ENCODE measurements at regions not wholly inside any gene's neighbourhood (a gene's known extent, or its start where the extent isn't known, plus 50 kb on each side); places are given as distances from the start of the nearest gene placed in this dataset.

DNA sequence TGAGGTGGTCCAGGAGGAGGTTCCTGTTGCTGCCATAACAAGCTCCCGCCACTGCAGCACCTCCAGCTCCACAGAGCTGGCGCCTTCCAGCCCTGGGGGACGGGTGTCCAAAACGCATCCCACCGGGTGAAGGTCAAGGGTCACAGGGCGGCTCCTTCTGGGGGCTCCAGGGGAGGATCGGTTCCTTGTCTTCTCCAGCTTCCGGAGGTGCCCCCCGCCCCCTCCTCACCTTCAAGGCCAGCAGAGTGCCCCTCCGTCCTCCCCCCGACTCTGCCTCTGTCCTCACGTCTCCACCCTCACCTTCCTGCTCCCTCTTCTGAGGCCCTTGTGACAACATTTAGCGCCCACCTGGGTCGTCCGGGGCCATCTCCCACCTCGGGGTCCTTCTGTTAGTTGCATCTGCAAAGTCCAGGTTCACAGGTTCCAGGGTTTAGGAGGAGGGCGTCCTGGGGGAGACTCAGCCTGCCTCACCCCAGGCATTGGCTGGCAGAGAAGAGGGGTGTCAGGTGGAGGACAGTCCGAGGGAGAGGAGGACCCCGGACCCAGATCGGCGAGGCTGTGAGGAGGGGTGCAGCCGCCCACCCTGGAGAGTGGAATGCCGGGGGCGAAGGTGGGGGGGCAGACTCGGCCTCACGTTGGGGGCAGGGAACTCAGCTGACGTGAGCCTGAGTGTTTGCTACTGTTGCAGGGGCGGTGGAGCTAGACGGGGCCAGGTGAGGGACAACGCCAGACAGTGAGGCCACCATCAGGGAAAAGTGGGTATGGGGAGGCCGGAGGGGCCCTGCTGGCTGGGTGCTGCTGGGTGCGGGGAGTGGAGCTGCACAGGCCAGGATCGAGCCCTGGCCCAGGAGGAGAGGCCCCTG, 205.5 kb upstream of the C14orf180 start:
- no peak for DNase-seq

DNA sequence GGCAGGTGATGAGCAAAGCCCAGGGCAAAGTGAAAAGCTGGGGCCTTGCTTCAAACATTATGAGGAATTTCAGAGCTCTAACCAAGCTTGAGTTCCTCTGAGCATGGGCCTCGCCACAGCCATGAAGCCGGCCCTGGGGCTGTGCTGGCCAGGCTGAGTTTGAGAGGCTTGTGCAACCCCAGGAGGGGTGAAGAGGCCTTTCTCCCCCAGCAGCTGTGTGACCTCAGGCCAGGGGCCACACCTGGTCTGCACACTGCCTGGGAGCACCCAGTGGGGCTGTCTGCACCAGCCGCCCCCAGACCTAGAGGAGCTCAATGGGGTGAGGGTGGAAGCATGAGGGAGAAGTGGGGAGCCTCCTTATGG, 204.9 kb upstream of the C14orf180 start:
- DNase-seq: no peak

DNA sequence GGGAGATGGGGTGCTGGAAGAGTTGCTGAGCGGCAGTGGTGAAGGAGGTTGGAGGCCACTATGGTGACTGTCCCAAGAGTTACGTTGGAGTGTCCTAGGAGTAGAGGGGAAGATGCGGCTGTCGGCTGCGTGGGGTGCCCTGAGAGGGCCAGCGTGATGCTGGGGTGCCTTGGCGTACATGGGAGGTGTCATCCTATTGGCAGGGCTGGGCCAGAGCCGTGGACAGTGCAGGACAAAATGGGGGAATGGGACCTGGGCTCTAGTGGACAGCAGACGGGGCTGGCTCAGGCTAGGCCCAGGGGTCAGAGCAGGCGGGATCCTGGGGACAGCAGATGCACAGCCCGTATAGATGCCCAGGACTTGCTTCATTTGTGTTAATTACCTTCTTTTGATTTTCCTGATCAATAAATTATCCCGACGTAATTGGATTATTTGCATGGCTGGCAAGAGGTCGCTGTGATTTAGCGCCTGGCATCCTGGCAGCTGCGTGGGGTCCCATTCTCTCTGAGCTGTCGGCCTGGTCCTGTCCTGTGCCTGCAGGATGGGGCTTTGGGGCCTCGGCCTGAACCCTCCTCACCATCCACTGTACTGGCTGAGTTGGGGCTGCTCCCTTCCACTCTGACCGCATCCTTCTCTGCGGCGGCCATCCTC, 203.9 kb upstream of the C14orf180 start:
- no peak for DNase-seq

DNA sequence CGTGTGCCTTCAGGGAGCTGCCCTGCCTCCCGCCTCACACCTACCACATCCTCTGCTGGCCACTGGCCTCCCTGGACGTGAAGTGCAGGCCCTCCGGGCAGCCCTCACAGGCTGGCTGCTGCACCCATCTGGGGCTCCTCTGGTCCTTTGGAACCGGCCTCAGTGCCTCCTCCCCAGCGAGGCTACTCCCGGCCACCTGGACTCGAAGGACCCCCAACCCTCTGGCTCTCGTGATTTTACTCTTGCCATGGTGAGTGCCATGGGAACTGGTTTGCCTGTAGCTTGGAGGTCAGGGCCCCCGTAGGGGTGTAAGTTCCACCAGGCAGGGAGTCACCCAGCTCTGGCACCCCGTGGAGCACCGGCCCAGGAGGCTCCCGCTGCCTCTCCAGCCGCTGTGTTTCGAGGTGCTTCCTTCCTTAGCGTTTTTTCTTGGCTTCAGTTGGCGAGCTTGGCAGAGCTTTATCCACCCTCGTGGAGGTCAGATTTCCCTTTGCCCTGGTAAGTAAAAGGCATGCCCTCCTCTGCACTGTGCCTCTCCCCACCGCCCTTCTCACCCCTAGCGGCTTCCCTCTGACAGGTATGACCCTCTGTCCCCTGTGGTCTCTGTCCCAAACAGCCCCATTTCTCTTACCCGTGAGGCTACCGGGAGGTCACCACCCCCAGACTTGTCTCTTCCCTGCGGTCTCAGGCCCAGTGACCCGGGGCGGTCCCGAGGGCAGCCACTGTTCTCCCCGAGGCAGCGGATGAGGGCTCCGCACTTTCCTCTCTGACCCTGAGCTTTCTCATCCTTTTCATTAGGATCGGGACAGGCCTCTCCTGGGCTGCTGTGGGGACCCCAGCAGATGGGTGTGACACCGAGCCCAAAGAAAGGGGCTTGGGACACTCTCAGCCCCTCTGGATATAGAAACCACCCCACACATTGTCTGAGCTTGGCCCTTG, 203.1 kb upstream of the C14orf180 start:
- DNase-seq: no peak

DNA sequence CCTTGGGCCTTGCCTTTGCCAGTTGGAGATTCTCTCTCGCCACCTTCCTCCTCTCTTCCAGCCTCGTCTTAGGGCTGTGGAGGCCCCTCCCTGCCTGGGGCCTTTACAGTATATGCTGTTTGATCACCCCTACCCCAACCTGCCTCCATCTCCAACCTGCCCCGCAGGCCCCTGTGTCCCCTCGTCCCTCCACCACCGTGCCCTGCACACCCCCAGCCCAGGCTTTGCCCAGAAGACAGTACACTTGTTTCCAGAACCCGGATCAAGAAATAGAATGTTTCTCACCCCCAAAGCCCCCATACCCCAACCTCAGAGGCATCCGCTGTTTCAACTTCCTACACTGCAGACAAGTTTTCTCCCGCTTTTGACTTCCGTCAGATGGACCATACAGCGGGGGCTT, 202.3 kb upstream of the C14orf180 start:
- DNase-seq: no peak

DNA sequence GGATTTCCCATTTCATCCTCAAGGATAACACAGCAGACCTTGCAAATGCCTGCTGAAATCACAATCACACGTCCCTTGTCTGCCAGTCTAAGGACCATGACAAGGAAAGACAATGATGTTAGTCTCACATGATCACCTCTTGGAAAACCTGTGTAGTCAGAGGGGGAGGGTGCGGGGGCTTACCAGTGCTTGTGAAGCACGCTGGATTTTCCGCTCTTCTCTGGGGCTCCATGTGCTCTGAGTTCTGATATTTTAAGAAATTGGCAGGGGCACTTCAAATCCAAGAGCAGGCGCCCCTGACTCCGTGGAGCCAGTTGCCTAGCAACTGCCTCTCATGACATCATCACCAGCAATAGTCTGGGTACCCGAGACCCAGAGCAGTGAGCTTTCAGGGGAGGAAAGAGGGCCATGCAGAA, 200.9 kb upstream of the C14orf180 start:
- no peak for DNase-seq

DNA sequence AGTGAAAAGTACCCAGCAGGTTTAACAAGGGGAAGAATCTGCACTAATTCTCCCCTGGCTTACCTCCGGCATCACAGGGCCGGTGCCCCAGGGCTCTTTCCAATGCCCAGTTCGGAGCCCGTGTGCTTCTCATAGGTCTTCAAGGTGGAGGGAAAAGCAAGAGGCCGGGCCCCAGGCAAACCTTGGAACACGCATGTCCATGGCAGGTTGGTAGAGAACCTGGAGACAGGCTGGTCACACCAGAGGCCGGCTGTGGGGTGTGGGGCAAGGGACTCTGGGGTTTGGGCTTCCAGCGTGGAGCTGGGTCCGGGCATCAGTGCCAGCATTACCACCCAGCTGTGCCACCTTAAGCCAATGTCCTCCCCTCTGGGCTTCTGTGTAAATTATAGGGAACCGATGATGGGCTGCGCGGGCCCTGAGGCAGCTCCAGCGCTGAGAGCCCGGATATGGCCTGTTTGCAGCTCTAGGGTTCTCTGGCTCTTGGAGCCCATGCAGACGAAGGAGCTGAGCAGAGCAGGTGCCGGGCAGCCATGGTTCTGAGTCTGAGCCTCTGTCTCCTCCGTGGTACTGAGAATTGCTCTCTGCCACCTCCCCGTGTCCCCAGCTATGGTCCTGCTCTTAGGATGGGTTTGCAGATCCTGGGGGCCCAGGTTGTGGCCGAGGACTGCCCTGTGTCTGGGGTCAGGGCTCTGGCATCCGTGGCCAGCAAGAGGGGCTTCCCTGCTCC, 197.0 kb upstream of the C14orf180 start:
- no peak for DNase-seq

DNA sequence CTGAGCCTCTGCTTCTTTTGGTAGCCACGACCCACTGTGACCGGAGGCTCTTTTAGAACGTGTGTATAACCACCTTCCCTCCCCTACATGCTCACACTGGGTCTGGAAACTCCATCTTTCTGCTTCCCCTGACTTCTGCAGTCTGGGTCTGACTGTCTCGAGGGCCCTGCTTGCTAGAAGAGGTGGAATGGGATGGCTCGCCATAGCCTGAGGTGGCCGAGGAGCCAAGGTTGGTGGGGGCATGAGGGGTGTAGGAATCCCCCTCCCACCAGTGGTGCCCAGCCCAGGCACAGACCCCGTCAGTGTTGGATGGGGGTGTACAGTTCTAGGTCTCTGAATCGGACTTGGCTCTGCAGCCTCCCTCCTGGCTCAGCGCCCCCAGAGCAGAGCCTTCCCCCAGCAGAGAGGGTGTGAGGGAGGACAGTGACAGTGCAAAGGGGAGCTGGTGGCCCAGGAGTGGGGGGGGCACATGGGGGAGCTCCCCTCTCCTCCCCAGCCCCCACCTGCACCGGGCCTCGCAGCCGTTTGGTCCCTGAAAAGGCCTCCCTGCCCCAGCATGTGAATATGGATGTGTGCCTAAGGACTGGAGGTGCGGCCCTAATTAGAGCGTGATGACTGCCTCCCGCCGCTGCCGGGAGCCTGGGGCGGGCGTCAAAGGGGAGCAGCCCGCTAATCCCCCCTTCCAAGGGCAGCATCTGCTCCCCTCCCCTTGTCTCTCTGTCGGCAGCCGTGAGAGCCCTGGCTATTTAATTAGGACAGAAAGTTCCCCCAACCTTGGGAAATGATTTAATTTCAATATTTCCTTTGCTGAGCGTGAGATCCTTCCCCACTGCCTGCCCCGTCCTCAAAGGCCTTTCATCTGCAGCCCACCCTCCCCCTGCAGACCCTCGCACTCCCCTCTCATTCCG, 196.2 kb upstream of the C14orf180 start:
- no peak for DNase-seq

DNA sequence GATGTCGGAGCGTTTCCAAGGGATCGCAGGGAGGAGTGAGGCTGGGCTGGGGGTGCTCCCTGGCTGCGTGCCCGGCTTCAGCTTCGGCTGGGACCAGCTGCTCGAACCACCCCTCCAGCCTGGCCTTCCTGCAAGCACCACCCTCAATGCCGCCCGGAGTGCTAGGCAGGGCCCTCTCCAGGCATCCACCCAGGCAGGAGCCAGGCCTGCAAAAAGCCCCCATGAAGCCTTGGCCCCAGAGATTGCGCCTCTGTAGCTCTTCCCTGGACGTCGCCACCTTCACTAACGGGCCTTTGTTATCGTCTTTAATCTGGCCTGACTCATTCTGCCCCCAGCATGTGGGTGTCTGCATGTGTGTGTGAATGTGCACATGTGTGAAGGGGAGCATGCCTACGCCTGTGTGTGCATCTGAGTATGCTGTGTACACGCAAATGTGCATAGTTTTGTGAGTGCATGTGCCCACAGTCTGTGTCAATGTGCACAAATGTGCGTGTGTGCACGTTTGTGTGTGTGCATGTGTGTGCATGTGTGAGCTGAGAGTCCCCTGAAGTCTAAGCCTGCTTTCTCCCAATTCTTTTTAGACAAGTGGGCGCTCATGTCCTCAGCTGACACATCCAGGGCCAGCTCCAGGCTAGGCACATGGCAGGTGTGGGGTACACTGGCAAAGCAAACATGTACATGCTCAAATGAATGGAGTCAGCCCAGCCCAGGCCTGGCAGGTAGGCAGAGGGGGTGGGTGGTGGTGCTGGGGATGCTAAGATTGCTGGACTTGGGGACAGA, 195.4 kb upstream of the C14orf180 start:
- no peak for DNase-seq

DNA sequence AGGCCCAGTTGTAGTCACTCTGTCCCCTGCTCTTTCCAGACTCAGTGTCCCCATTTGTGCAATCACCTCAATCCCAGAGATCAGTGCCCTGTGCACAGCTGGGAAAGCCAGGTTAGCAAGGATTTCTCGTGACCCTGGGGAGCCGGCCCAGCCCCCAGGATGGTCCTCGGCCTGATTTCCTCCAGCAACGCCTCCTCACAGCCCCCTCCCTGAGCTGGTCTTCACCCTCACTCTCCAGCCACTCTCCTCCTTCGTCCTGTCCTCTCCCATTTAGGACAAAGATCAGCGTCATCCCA, 194.8 kb upstream of the C14orf180 start:
- DNase-seq: no peak

DNA sequence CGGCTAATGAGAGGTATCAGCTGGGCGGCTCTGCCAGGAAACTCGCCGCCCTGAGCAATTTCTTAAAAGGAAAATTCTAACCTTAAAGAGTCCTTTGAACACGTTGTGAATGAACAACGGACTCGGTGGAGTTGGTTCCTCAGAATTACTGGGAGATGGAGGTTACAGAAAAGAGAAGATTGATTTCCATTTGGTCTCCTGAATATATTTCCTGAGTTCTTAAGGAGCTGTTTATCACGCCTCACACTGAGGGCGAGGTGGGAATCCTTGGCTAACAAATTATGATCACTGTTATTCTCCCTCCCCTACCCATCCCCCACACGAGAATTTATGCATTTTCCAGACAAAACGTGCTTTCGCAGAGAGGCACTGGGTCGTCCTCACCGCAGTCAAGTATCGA, 194.5 kb upstream of the C14orf180 start:
- DNase-seq: no peak

DNA sequence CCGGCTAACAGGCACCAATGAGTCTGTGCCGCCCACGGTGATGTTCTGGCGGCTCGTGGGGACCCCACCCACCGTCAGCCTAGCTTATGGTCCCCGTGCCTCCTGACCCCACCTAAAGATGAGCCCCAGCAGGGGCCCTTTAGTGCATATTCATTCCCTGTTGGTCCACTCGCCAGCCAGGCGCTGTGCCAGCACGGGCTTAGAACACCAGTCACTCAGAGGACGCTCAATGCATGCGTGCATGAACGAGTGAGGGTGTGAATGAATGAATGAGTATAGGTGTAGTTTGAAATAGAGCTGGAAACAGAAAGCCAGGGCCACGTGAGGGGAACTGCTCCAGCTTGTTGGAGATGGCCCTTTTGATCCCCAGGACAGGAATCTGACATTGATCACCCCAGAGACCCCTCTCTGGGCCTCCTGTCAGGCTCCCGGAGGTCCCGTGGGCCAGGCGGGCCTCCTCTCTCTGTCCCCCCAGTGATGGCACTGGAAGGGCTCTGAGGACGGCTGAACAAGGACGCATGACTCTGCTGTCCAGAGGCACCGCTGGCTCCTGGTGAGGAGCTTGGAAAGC, 193.9 kb upstream of the C14orf180 start:
- DNase-seq: no peak

DNA sequence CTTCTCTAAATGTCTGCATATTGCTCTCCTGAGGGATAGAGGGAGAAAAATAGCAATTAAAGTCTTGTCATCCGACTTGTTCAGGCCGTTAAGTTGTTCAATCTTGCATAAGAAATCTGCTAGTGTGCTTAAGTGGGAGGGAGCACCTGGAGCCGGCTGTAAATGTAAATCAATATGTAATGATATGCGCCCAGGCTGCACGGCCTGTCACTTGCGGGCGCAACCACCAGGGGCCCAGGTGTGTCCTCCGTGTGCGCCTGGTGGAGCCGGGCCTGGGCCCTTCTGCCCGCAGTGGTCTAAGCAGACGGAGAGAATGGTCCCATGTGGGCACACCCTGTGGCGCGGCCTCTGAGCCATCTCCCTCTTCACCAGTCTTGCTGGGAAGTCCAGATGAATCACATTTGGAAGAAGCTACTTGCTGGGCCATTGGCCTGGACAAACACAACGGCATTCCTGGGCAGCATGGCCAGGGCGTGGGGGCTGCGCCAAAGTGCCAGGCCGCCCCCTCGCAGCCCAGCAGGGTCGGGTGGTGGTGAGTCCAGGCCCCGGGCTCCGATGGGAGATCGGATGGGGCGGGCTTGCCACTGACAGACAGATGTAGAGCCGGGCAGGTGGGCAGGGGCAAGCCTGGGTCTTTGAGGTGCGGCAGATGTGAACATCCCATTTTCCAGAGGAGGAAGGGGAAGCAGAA, 193.3 kb upstream of the C14orf180 start:
- no peak for DNase-seq

DNA sequence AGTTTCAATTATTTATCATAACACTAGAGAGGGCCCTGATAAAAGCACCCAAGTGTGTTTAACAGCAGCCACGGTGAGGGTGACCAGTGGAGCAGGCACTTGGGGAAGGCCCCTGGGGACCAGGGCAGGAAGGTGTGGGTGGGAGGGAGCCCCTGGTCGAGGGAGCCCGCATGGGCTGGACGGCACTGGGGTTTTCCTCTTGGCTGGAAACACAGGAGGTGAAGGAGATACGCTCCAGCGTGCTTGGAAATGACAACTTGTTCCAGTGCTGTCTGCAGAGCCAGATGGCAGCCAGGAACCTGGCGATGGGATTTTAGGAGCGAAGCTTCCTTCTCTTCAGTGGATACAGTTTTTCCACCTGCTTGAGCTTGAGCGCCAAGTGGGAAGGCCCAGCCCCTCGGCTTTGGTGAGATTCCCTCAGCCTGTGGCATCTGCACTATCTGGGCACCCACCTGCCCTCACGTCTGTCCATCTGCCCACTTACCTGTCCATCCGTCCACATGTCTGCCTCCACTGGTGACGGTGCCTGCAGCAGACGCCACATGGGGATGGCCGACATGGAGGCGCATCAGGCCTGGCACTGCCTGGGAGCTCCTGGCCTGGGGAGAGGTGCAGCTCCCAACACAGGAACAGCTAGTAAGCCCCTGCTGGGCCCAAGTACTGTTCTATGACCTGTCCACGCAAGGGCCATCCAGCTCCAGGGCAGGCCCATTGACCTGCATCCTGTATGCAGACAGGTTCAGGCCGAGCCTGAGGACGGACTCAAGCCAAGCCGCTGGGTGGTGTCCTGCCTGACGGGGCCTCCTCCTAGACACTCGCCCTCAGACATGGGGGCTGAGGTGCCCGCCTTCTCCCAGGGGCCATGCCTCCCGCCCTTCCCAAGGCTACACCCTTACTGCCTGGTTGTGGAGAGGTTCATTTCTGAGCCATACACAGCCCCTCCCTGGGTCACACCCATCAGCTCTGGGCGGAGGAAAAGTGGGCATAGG, 192.2 kb upstream of the C14orf180 start:
- DNase-seq: no peak

DNA sequence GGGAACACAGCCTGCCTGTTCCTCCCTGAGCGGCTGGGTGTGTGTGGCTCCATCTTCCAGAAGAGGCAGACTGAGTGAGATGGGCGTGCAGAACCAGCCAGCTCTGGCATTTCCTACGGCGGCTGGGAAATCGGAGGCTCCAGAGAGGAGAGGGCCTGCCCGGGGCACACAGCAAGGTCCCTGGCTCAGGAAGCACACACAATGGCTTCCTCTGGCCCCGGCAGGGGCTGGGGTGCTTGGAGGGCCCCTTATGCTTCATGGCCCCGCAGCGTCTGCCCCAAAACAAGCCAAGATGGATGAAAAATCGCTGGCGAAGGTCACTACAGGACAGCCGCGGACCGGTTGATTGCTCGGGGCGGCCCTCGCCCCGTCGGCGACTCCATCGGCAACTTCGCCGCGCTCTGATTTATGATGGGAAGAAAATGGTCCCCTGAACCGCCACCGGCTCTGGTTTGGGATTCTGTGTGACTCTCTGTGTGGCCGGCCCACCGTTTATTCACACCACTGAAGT, 191.5 kb upstream of the C14orf180 start:
- no peak for DNase-seq

DNA sequence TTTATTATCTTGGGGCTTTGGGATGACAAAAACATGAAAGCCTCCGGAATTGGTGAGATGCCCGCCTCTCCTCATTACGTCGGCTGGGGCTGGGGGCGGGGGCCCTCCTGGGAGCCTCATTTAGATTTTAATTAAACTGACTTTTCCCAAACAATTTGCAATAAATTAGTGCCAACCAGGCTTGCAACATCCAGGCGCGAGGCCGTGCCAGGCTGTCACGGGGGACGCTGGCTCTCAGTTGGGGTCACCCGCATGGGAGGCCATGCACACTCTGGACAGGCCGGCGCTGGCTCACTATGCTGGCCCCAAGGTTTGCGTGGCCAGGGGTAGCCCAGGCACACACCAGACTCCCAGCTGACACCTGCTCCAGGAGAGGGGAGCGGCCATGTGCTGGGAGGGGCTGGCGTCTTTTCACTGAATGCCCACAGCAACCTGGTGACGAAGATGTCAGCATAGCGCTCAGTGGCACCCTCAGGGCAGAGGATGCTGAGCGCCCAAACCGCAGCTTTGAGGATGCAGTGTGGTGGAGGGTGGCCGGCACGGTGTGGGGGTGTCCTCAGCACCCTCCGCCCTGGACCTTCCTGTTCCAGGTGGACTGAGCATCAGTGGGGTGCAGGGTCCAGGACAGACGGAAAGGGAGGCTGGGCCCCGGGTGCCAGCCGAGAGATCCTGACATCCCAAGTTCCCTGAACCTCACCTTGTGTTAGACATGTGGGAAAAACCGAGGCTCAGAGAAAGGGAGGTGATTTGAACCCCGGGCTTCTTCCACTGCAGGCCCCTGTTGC, 190.8 kb upstream of the C14orf180 start:
- DNase-seq: no peak

DNA sequence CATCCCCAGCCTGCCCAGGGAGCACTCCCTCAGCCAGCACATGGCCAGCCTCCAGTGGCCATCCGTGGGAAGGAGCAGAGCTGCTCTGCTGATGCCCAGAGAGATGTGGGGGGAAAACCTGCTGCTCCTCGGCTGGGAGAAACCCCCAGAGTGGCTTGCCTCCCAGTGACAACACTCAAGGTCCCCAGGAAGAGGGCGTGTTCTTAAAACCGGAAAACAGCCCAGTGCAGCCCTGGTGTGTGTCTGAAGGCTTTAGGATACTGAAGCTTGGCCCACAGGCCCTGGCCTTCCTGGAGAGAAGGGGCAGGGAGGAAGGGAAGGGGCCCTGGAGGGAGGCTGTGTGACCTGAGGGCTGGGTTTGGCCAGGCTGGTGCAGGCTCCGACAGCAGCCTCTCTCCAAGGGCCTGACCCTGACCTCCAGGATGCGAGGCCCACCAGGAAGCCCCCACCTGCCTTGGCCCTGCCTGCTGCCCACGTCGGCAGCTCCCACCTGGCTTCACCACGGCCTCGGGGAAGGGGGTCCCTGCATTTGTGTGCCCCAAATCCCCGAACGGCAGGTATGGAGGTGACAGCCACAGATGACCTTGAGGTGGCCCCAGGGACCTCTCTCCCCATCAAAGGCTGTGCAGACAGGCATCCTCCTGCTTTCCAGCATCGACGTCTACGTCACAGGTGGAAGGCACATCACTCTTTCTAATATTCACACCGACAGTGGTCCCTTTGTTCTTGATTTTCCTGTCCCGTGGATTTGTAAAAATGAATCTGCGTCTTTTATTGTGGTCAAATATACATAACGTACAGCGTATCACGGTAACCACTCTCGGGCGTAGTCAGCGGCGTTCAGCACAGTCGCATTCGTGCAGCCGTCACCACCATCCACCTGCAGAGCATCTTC, 190.0 kb upstream of the C14orf180 start:
- DNase-seq: no peak
